Activated CD4-positive, alpha-beta T cell treated with anti-CD3 and anti-CD28 coated beads, Interleukin-2, Interleukin-6, amounts not matched to agents 100 ng/mL and 50 ng/mL, durations not matched to agents 16 hours and 8 hours (primary cell): ENCODE measurements at regions not wholly inside any gene's neighbourhood (a gene's known extent, or its start where the extent isn't known, plus 50 kb on each side); places are given as distances from the start of the nearest gene placed in this dataset.
A peak's percentile ranks its signal among the peaks of the same experiment; 100 is the strongest.
"Not testable (repeated sequence)": the region's sequence is repeated elsewhere in the genome, so short reads cannot be mapped to it uniquely, and the experiment has no call there.

Experiments used
- DNase-seq: peaks from one replicate; pipeline ENCODE4 v3.0.0-alpha.2; 2020

- DNase-seq, result no peak
Measured at GRCh38 chr3:106488331-106488730, 619.5 kb upstream of the CBLB start.

- no peak for DNase-seq
Measured at GRCh38 chr3:106491796-106492195, 623.0 kb upstream of the CBLB start.

- DNase-seq, result no peak
Measured at GRCh38 chr3:106508331-106508893, 639.6 kb upstream of the CBLB start.

GRCh38 chr3:106510206-106510605 is 641.4 kb upstream of the CBLB start:
- no peak for DNase-seq

- DNase-seq, result no peak
Measured at GRCh38 chr3:106512846-106513245, 644.0 kb upstream of the CBLB start.

- no peak for DNase-seq
Measured at GRCh38 chr3:106514431-106514830, 645.6 kb upstream of the CBLB start.

- no peak for DNase-seq
Measured at GRCh38 chr3:106518516-106518915, 649.7 kb upstream of the CBLB start.

- no peak for DNase-seq
Measured at GRCh38 chr3:106522397-106522796, 653.6 kb upstream of the CBLB start.

- no peak for DNase-seq
Measured at GRCh38 chr3:106528932-106529331, 660.1 kb upstream of the CBLB start.

- DNase-seq, result peak; percentile 26
Measured at GRCh38 chr3:106529738-106530137, 660.9 kb upstream of the CBLB start.

GRCh38 chr3:106530367-106530766 is 661.6 kb upstream of the CBLB start:
- DNase-seq, result no peak

- not testable (repeated sequence) for DNase-seq
Measured at GRCh38 chr3:106531771-106532329, 663.0 kb upstream of the CBLB start.

GRCh38 chr3:106533093-106533787 is 664.4 kb upstream of the CBLB start:
- DNase-seq, result no peak

GRCh38 chr3:106533788-106534160 is 665.0 kb upstream of the CBLB start:
- DNase-seq, result no peak

GRCh38 chr3:106534206-106534605 is 665.4 kb upstream of the CBLB start:
- peak; percentile 73 for DNase-seq

GRCh38 chr3:106540743-106541142 is 671.9 kb upstream of the CBLB start:
- no peak for DNase-seq

GRCh38 chr3:106542101-106542769 is 673.4 kb upstream of the CBLB start:
- no peak for DNase-seq

GRCh38 chr3:106552351-106553043 is 683.7 kb upstream of the CBLB start:
- no peak for DNase-seq

GRCh38 chr3:106560451-106560966 is 691.7 kb upstream of the CBLB start:
- no peak for DNase-seq

- peak; percentile 22 for DNase-seq
Measured at GRCh38 chr3:106566277-106566676, 697.5 kb upstream of the CBLB start.

- DNase-seq, result no peak
Measured at GRCh38 chr3:106570426-106570825, 701.6 kb upstream of the CBLB start.

- DNase-seq, result no peak
Measured at GRCh38 chr3:106573605-106574004, 704.8 kb upstream of the CBLB start.

- DNase-seq, result no peak
Measured at GRCh38 chr3:106575029-106575428, 706.2 kb upstream of the CBLB start.
